Erythroblast (primary cell): ENCODE measurements at regions not wholly inside any gene's neighbourhood (a gene's known extent, or its start where the extent isn't known, plus 50 kb on each side); places are given as distances from the start of the nearest gene placed in this dataset.

Source experiments
- GATA1 ChIP-seq: IDR thresholded peaks from 2 replicates; pipeline ENCODE4 v1.6.1; 2011; ENCODE audit warnings: low read depth, mild to moderate bottlenecking, control low read depth, low read length, moderate library complexity
- POLR2A ChIP-seq: IDR thresholded peaks from 2 replicates; pipeline ENCODE4 v1.6.1; 2011; ENCODE audit warnings: mild to moderate bottlenecking, low read length

DNA sequence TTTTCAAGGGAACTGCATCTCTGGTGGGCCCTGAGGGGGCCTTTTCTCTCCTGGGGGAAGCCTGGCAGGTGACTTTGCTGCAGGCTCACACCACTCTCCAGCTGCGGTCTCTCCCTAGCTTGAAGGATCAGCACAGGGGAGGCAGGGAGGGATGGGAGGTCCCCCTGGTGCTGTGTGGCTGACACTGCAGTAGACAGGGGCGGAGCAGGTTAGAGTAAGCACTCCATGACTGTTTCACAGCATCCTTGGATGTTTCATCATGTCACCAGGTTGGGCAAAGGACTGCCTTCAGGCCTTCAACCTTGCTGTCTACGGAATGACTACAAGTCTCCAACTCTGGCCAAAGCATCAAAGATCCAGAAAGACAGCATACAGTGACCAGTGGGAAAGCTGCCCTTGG lies 470.7 kb downstream of the CDK5RAP2 start:
- TF ChIP-seq POLR2A (no peak), GATA1 (no peak)
